ENCODE measurements at regions not wholly inside any gene's neighbourhood (a gene's known extent, or its start where the extent isn't known, plus 50 kb on each side); places are given as distances from the start of the nearest gene placed in this dataset.

GRCh38 chr10:53645951-53646350 lies 873.4 kb upstream of the MBL2 start:
- TF ChIP-seq, protein P1, sequence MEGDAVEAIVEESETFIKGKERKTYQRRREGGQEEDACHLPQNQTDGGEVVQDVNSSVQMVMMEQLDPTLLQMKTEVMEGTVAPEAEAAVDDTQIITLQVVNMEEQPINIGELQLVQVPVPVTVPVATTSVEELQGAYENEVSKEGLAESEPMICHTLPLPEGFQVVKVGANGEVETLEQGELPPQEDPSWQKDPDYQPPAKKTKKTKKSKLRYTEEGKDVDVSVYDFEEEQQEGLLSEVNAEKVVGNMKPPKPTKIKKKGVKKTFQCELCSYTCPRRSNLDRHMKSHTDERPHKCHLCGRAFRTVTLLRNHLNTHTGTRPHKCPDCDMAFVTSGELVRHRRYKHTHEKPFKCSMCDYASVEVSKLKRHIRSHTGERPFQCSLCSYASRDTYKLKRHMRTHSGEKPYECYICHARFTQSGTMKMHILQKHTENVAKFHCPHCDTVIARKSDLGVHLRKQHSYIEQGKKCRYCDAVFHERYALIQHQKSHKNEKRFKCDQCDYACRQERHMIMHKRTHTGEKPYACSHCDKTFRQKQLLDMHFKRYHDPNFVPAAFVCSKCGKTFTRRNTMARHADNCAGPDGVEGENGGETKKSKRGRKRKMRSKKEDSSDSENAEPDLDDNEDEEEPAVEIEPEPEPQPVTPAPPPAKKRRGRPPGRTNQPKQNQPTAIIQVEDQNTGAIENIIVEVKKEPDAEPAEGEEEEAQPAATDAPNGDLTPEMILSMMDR (IDR thresholded peaks at IDR 0.05), result no peak
- no peak for TF ChIP-seq ZFX (IDR thresholded peaks at IDR 0.05; ENCODE audit: borderline replicate concordance)

Data from 22Rv1 (cell line).